GM12873 (cell line): ENCODE measurements at regions not wholly inside any gene's neighbourhood (a gene's known extent, or its start where the extent isn't known, plus 50 kb on each side); places are given as distances from the start of the nearest gene placed in this dataset.

Source experiments
- TF ChIP-seq, protein P1 (sequence below): IDR thresholded peaks from 2 replicates; pipeline ENCODE4 v1.5.1; 2012; ENCODE audit warnings: low read depth, mild to moderate bottlenecking, moderate library complexity, low read length, control low read depth; ENCODE audit not compliant: insufficient read depth; ENCODE audit errors: missing control alignments

DNA sequence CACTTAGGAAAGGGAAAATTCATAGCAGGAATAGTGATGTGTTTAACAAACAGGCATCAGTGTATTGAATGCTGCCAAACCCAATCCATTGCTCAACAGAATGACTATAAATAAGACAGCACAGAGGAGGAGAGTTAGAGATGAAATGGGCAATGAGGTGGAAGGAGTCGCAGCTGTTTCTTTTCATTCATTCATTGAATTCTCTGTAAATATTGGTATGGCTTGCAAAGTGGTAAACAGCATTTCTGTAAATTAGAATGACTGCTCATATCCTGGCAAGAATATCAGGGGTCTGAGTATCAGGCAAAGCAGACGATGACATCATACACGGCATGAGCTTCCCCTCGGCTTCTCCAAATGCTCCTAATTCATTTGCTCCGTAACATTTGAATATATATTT is 703.6 kb upstream of the SLC35B3 start:
- TF ChIP-seq, protein P1, sequence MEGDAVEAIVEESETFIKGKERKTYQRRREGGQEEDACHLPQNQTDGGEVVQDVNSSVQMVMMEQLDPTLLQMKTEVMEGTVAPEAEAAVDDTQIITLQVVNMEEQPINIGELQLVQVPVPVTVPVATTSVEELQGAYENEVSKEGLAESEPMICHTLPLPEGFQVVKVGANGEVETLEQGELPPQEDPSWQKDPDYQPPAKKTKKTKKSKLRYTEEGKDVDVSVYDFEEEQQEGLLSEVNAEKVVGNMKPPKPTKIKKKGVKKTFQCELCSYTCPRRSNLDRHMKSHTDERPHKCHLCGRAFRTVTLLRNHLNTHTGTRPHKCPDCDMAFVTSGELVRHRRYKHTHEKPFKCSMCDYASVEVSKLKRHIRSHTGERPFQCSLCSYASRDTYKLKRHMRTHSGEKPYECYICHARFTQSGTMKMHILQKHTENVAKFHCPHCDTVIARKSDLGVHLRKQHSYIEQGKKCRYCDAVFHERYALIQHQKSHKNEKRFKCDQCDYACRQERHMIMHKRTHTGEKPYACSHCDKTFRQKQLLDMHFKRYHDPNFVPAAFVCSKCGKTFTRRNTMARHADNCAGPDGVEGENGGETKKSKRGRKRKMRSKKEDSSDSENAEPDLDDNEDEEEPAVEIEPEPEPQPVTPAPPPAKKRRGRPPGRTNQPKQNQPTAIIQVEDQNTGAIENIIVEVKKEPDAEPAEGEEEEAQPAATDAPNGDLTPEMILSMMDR: no peak

DNA sequence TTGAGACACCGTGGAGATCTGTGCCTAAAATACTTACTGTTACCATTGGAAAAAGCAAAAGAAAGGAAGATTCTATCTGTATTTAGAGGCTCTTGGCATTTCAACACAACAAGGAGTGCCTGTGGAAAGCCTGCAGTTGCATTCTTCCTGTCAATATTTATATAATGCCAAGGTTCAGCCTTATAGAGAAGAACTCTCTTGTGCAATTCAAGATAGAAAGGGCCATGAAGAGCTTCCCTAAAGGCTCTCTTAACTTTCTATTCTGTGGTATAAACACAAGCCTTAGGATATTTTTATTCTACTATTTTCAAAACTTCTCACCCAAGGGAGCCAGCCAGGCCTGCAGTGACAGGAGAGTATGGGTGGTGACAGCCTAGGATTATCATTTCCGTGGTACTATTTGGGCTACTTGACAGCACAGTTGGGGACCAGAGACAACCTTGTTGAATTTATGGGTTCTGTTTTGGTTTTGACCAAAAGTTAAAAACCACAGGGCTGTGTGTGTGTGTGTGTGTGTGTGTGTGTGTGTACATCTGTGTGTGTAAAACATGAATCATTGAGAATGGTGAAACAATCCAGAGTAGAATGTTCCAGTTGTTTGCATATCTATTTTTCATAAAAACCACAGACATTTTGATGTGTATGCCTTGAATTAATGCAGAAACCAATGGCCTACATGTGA is 700.9 kb upstream of the SLC35B3 start:
- TF ChIP-seq, protein P1: no peak

DNA sequence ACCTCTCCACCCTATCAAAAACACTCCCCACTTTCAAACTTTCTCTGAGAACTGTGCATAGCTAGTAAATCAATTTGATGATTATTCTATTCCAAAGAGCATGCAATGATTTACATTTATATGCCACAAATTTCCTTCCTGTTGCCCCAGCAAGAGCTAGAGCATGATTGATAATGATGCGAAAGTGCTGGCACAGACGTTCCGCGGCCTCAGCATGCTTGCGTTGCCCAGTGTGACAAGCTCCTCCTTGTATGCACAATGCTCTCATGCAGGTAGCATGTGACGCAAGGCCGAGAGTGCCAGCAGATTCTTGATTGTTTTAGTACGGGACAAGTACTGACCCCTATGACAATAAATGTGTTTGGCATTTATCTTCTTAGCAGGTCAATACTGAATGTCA is 696.3 kb upstream of the SLC35B3 start:
- TF ChIP-seq, protein P1: no peak

DNA sequence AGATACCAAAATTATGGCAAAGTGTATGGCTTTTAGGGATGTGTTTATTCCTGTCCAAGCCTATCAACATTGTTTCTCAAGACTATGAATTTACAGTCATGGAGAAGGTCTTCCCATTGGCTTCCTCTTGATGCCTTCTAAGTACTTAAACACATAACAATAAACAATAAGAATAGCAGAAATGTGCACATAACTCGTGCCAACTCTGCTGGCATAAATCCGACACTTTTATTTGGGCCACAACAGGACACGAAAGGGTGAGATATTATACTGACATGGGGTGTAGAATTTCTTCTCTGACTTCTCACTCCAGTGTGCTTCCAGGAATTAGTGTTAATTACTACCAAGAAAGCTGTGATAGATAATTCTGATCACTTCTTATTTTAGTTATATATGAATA is 695.9 kb upstream of the SLC35B3 start:
- TF ChIP-seq, protein P1: no peak

DNA sequence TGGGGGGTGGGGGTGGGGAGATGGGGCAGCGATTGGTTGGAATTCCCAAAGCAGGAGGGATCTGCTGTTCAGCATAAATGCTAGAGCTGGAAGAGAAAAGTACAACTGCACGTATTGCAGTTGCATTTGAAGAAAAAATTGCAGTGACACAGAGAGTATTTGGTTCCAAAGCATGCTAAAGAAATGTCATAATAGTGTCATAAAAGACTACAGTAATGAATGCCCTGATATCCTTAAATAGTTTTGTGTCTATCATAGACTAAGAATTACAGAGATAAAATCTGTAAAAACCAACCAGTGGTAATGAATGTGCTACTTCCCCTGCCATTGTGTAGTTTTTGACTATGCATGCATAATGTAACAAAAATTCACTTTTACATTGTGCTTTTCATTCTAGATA is 693.6 kb upstream of the SLC35B3 start:
- TF ChIP-seq, protein P1: no peak

DNA sequence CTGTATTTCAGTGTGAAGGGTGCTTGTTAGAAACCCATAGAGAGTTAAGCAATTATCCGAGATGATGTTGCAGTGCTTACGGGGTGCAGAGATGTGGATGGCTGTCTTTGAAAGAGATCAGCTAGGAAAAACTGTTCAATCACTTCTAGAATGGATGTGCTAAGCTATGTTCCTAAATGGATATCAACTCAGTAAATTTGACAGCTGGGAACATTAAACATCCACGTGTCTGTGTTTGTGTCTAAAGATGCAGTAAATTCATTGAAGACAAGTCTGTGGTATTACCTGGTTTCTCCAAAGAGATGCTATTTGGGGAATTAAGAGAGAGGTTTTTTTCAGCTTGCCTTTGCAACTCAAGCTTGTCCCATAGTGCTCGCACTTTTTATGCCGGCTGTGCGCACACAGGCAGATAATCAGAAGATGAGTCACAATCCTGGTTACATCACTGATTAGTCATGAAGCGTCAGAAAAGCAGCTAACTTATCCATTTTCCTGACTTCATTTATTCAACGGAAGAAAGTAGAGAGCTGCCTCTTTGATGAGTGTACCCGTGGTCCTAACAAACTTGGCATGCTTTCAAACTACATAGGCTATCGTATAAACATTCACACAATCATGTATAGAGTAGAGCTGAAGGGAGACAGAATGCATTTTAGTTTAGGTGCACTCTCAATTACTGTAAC is 691.7 kb upstream of the SLC35B3 start:
- TF ChIP-seq, protein P1: no peak

DNA sequence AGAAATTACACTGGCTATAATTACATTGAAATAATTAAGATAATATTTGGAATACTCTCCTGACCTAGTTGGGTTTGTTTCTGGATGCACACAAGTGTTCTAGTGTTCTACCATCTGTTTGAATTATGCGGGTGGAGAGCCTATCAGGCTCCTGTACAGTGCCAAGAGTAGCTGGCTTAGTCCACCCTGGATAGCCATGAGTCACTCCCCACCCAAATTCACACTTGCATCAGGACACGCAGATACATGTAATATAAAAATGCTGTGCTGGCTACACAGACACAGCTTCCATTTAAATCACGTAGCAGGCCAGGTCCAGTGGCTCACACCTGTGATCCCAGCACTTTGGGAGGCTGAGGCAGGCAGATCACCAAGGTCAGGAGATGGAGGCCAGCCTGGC is 686.2 kb upstream of the SLC35B3 start:
- TF ChIP-seq, protein P1: no peak
